Esophagus squamous epithelium (tissue), 5 donors: ENCODE measurements at regions not wholly inside any gene's neighbourhood (a gene's known extent, or its start where the extent isn't known, plus 50 kb on each side); places are given as distances from the start of the nearest gene placed in this dataset.

Experiments
- DNase-seq: peaks from one replicate; lab custom pipeline; 2025; lab: John Stamatoyannopoulos, UW
- H3K27ac ChIP-seq, 4 donors: fragments of 200-600 bp; sonication (generic); one replicate each; pipeline ENCODE4 v1.5.1; 2016 to 2019; ENCODE audit warnings: mild to moderate bottlenecking in 1 of 4
- H3K27me3 ChIP-seq, 4 donors: fragments of 200-600 bp; sonication (generic); 1 replicate in 3 of 4; 2 replicates in 1 of 4; pipeline versions ENCODE4 v1.5.1 to v1.6.0; 2017 to 2021; ENCODE audit warnings: antibody characterized with exemption in 1 of 4
- H3K36me3 ChIP-seq, 3 donors: fragments of 200-600 bp; sonication (generic); one replicate each; pipeline ENCODE4 v1.5.1; 2016 to 2019
- H3K4me1 ChIP-seq, 3 donors: fragments of 200-600 bp; sonication (generic); one replicate each; pipeline ENCODE4 v1.5.1; 2017 to 2019
- H3K4me3 ChIP-seq, 4 donors: fragments of 200-600 bp; sonication (generic); 1 replicate in 3 of 4; 2 replicates in 1 of 4; pipeline ENCODE4 v1.5.1; 2016 to 2019; ENCODE audit warnings: mild to moderate bottlenecking in 2 of 4, moderate library complexity in 1 of 4
- H3K9me3 ChIP-seq, 3 donors: fragments of 200-600 bp; sonication (generic); one replicate each; pipeline ENCODE4 v1.5.1; 2016 to 2019
- CTCF ChIP-seq, 6 experiments: fragments of 450-650 bp in 4 of 6; fragments of 200-600 bp in 2 of 6; sonication (generic) in 2 of 6; IDR thresholded peaks; one replicate each; pipeline ENCODE4 v1.5.1; 2016 to 2019; ENCODE audit warnings: antibody characterized with exemption in 6 of 6, mild to moderate bottlenecking in 4 of 6, moderate library complexity in 4 of 6
- POLR2A ChIP-seq, 4 donors: fragments of 450-650 bp; IDR thresholded peaks; one replicate each; pipeline ENCODE4 v1.6.1; 2017; ENCODE audit warnings: antibody characterized with exemption in 4 of 4, mild to moderate bottlenecking in 4 of 4, moderate library complexity in 3 of 4
- WGBS, 2 donors: methylation state at CpG; one replicate each; pipeline ENCODE4 v1.1.5; 2018; 5-methylcytosine and 5-hydroxymethylcytosine counted together
- intact Hi-C: fragments of 100-400 bp; cut with DNase I; formaldehyde crosslinking; loops from one replicate; pipeline ENCODE4 v1.15.0; 2022
- donor health status: DM: yes; HTN: yes; CAD: no.

DNA sequence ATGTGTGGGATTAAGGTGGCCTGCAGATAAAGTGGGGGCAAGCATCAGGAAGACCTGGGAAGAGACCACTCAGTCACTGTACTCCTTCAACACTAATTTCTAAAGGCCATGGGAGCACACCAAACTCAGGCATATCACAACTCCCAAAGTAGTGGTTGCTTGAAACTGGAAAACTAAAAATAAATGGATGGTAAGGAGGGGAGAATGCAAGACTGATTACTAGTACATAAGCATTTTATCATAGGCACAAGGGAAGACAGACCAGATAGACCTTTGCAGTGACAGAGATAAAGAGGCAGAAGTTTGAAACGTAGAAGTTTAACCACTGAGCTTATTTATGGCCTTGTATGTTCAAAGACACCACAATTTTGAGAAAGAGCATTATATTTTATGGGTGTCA, 1098.1 kb upstream of the CELF4 start:
- TF ChIP-seq POLR2A (IDR thresholded peaks at IDR 0.05) = no peak
- TF ChIP-seq CTCF (IDR thresholded peaks at IDR 0.05) = no peak
- DNase-seq = no peak
- Histone ChIP-seq H3K9me3 (no peaks in the 10 kb centered on the region), H3K4me1 (no peaks in the 10 kb centered on the region), H3K4me3 (no peak overlapping the region), H3K27me3 (no peaks in the 10 kb centered on the region), H3K27ac (no peak overlapping the region), H3K36me3 (no peaks in the 10 kb centered on the region)
- 58 to 76% methylated on average over 1 of the region's 1 CpG for WGBS, 2 donors
- intact Hi-C loops = no loop called here

DNA sequence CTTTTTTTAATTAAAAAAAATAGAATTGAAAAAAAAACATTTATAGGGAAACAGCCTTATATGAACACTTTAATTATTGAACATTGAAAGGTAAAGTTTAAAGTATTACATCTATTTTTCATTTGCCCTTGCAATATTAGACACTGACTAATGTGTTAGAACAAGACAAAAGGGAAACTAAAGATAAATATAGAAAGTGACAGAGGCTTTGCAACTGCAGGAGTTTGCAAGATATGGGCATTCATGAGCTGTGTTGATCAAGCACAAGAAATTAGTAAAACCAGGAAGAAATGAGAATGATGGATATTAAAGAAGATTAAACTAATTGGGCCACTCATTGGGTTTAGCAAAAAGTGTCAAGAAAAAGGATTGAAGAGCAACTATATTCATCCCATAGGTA, 1097.7 kb upstream of the CELF4 start:
- DNase-seq = no peak
- intact Hi-C loops = no loop called here

GRCh38 chr18:38654946-38655345, 1089.3 kb upstream of the CELF4 start:
- TF ChIP-seq POLR2A (IDR thresholded peaks at IDR 0.05) (no peak), CTCF (IDR thresholded peaks at IDR 0.05) (no peak)
- DNase-seq = no peak
- WGBS, 2 donors = 60% methylated on average over 8 of the region's 8 CpGs
- H3K4me1 ChIP-seq = no peaks in the 10 kb centered on the region
- no peaks in the 10 kb centered on the region for H3K9me3 ChIP-seq
- H3K4me3 ChIP-seq = no peak overlapping the region
- intact Hi-C loops = no loop called here
- no peaks in the 10 kb centered on the region for H3K36me3 ChIP-seq
- no peak overlapping the region for H3K27ac ChIP-seq
- no peaks in the 10 kb centered on the region for H3K27me3 ChIP-seq

More for the DNA sequence above, 1097.7 kb upstream of the CELF4 start:
- no peak overlapping the region for H3K27ac ChIP-seq
- no peak overlapping the region for H3K4me3 ChIP-seq
- no peaks in the 10 kb centered on the region for H3K36me3 ChIP-seq
- H3K27me3 ChIP-seq = no peaks in the 10 kb centered on the region
- no peaks in the 10 kb centered on the region for H3K9me3 ChIP-seq
- no peak for TF ChIP-seq POLR2A (IDR thresholded peaks at IDR 0.05)
- TF ChIP-seq CTCF (IDR thresholded peaks at IDR 0.05) = no peak
- no peaks in the 10 kb centered on the region for H3K4me1 ChIP-seq

DNA sequence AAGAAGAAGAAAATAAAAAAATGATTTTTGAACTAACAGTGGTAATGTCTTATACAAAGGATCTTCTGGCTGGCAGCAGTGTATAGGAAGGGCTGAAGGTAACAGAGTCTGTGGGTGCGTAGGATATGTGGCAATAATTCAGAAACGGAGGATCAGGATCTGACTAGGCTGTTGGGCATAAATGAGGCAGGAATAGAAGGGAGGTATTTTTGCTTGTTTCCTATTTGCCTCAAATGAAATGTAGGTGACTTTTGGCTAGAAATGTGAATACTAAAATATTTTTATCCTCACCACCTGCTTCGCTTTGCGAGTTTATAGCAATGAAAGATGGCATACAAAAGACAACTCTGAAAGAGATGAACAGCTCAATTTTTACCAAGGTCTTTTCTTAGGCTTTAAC, 1086.1 kb upstream of the CELF4 start:
- Histone ChIP-seq H3K27me3 (no peaks in the 10 kb centered on the region), H3K36me3 (no peaks in the 10 kb centered on the region), H3K27ac (no peak overlapping the region), H3K9me3 (no peaks in the 10 kb centered on the region), H3K4me1 (no peaks in the 10 kb centered on the region), H3K4me3 (no peak overlapping the region)
- intact Hi-C loops = no loop called here
- TF ChIP-seq CTCF (IDR thresholded peaks at IDR 0.05) = no peak
- TF ChIP-seq POLR2A (IDR thresholded peaks at IDR 0.05) = no peak
- no peak for DNase-seq
- 82 to 95% methylated on average over 4 of the region's 4 CpGs for WGBS, 2 donors

- TF ChIP-seq CTCF (IDR thresholded peaks at IDR 0.05) (no peak), POLR2A (IDR thresholded peaks at IDR 0.05) (no peak)
- no peaks in the 10 kb centered on the region for H3K4me1 ChIP-seq
- H3K4me3 ChIP-seq = no peak overlapping the region
- no peaks in the 10 kb centered on the region for H3K9me3 ChIP-seq
- no peak overlapping the region for H3K27ac ChIP-seq
- no peaks in the 10 kb centered on the region for H3K27me3 ChIP-seq
- intact Hi-C loops = no loop called here
- H3K36me3 ChIP-seq = no peaks in the 10 kb centered on the region
- no peak for DNase-seq
- WGBS, 2 donors = 20 to 31% methylated on average over 1 of the region's 1 CpG
These were observed 1082.6 kb upstream of the CELF4 start for GRCh38 chr18:38648179-38648578.
